ENCODE measurements at regions not wholly inside any gene's neighbourhood (a gene's known extent, or its start where the extent isn't known, plus 50 kb on each side); places are given as distances from the start of the nearest gene placed in this dataset.

DNA sequence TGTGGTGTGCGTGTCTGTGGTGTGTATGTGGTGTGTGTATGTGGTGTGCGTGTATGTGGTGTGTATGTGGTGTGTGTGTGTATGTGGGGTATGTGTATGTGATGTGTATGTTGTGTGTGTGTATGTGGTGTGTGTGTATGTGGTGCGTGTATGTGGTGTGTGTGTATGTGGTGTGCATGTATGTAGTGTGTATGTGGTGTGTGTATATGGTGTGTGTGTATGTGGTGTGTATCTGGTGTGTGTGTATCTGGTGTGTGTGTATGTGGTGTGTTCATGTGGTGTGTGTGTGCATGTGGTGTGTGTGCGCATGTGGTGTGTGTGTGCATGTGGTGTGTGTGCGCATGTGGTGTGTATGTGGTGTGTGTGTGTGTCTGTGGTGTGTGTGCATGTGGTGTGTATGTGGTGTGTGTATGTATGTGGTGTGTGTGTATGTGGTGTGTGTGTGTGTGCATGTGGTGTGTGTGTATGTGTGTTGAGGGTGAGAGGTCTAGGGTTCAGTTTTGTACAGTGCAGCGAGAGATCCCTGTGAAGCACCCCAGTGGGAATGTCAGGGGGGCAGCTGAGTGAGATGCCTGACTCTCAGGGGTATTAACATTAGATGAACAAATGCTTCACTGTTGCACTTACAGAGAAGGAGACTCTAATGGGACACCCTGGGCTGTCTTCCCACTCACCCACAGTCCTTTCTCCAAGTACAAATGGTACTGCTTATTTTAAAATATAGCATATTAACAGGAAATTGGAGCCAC lies 61.3 kb upstream of the MEDAG start:
- TF ChIP-seq POLR2A (IDR thresholded peaks at IDR 0.05) (no peak), CTCF (IDR thresholded peaks at IDR 0.05) (no peak)
